HepG2 (cell line): ENCODE measurements at regions not wholly inside any gene's neighbourhood (a gene's known extent, or its start where the extent isn't known, plus 50 kb on each side); places are given as distances from the start of the nearest gene placed in this dataset.

Experiments used
- CBX5 ChIP-seq: sonication (generic); formaldehyde crosslinking; IDR thresholded peaks from 2 replicates; pipeline ENCODE4 v1.4.0; 2020; ENCODE audit warnings: missing genetic modification reagents, borderline replicate concordance
- KLF12 ChIP-seq: sonication (generic); formaldehyde crosslinking; IDR thresholded peaks from 2 replicates; pipeline ENCODE4 v1.4.0; 2020; ENCODE audit warnings: missing genetic modification reagents, borderline replicate concordance
- MAFF ChIP-seq: IDR thresholded peaks from 2 replicates; pipeline ENCODE4 v1.6.1; 2011; ENCODE audit warnings: low read depth, low read length, improper control_type of control experiment
- SMC3 ChIP-seq: IDR thresholded peaks from 2 replicates; pipeline ENCODE4 v1.6.1; 2011; ENCODE audit warnings: low read length, improper control_type of control experiment
- SP2 ChIP-seq: sonication (generic); formaldehyde crosslinking; IDR thresholded peaks from 2 replicates; pipeline ENCODE4 v1.5.1; 2020; ENCODE audit warnings: mild to moderate bottlenecking, missing genetic modification reagents
- ZNF33A ChIP-seq: sonication (generic); formaldehyde crosslinking; IDR thresholded peaks from 2 replicates; pipeline ENCODE4 v1.5.1; 2020; ENCODE audit warnings: missing genetic modification reagents, mild to moderate bottlenecking, moderate library complexity, borderline replicate concordance
- ZNF557 ChIP-seq: sonication (generic); formaldehyde crosslinking; IDR thresholded peaks from 2 replicates; pipeline ENCODE4 v1.4.0; 2020; ENCODE audit warnings: missing genetic modification reagents
- ZNF577 ChIP-seq: sonication (generic); formaldehyde crosslinking; IDR thresholded peaks from 2 replicates; pipeline ENCODE4 v1.4.0; 2020; ENCODE audit warnings: mild to moderate bottlenecking, low read depth, missing genetic modification reagents, borderline replicate concordance
- TF ChIP-seq, protein P1 (sequence below): sonication (generic); formaldehyde crosslinking; IDR thresholded peaks from 2 replicates; pipeline ENCODE4 v1.5.0; 2020; ENCODE audit warnings: mild to moderate bottlenecking, missing genetic modification reagents

DNA sequence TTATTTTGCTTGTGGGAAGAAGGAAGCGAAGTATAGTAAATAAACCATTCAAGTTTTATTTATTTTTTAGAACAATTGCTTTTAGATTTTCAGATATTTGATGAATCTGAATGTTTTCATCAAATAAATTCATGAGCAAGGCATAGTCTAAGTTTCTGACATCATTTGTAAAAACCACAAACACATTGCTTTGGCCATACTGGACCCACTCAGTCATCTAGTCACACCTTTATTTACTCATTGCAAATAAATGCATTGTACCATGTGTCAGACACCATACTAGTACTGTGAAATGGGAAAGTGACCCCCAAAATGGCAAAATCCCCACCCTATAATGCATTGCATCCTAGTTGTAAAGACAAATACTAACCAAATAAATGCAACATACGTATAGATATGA is 449.1 kb upstream of the SMIM31 start:
- TF ChIP-seq, protein P1, sequence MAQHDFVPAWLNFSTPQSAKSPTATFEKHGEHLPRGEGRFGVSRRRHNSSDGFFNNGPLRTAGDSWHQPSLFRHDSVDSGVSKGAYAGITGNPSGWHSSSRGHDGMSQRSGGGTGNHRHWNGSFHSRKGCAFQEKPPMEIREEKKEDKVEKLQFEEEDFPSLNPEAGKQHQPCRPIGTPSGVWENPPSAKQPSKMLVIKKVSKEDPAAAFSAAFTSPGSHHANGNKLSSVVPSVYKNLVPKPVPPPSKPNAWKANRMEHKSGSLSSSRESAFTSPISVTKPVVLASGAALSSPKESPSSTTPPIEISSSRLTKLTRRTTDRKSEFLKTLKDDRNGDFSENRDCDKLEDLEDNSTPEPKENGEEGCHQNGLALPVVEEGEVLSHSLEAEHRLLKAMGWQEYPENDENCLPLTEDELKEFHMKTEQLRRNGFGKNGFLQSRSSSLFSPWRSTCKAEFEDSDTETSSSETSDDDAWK, result no peak
- TF ChIP-seq SMC3 (no peak), ZNF577 (CRISPR knock-in tag) (no peak), KLF12 (CRISPR knock-in tag) (no peak), ZNF33A (CRISPR knock-in tag) (no peak), MAFF (no peak), CBX5 (CRISPR knock-in tag) (no peak), SP2 (CRISPR knock-in tag) (no peak), ZNF557 (CRISPR knock-in tag) (no peak)
